ENCODE measurements at regions not wholly inside any gene's neighbourhood (a gene's known extent, or its start where the extent isn't known, plus 50 kb on each side); places are given as distances from the start of the nearest gene placed in this dataset.
"Not testable (repeated sequence)": the region's sequence is repeated elsewhere in the genome, so short reads cannot be mapped to it uniquely, and the experiment has no call there.

GRCh38 chr14:86990396-86990795, 1002.6 kb downstream of the GALC start:
- no peak for DNase-seq (ENCODE audit: low read depth)

- DNase-seq (ENCODE audit: low read depth), result no peak
Observed at GRCh38 chr14:86989285-86989684, 1003.7 kb downstream of the GALC start.

GRCh38 chr14:86987966-86988365, 1005.0 kb downstream of the GALC start:
- no peak for DNase-seq (ENCODE audit: low read depth)

- DNase-seq (ENCODE audit: low read depth), result no peak
Observed at GRCh38 chr14:86973177-86973576, 1019.8 kb downstream of the GALC start.

- DNase-seq (ENCODE audit: low read depth), result no peak
Observed at GRCh38 chr14:86971292-86971691, 1021.7 kb downstream of the GALC start.

- no peak for DNase-seq (ENCODE audit: low read depth)
Observed at GRCh38 chr14:86961106-86961716, 1031.8 kb downstream of the GALC start.

GRCh38 chr14:86955771-86956354, 1037.1 kb downstream of the GALC start:
- DNase-seq (ENCODE audit: low read depth), result no peak

GRCh38 chr14:86954623-86955022, 1038.4 kb downstream of the GALC start:
- DNase-seq (ENCODE audit: low read depth), result no peak

GRCh38 chr14:86946446-86946845, 1046.5 kb downstream of the GALC start:
- no peak for DNase-seq (ENCODE audit: low read depth)

GRCh38 chr14:86944434-86944833, 1048.5 kb downstream of the GALC start:
- no peak for DNase-seq (ENCODE audit: low read depth)

GRCh38 chr14:86943391-86944365, 1049.3 kb downstream of the GALC start:
- DNase-seq (ENCODE audit: low read depth), result no peak

- DNase-seq (ENCODE audit: low read depth), result no peak
Observed at GRCh38 chr14:86942936-86943335, 1050.0 kb downstream of the GALC start.

- DNase-seq (ENCODE audit: low read depth), result no peak
Observed at GRCh38 chr14:86940106-86940505, 1052.9 kb downstream of the GALC start.

GRCh38 chr14:86938320-86938719, 1054.7 kb downstream of the GALC start:
- DNase-seq (ENCODE audit: low read depth), result no peak

- DNase-seq (ENCODE audit: low read depth), result no peak
Observed at GRCh38 chr14:86936556-86936955, 1056.4 kb downstream of the GALC start.

- no peak for DNase-seq (ENCODE audit: low read depth)
Observed at GRCh38 chr14:86935241-86935885, 1057.6 kb downstream of the GALC start.

- no peak for DNase-seq (ENCODE audit: low read depth)
Observed at GRCh38 chr14:86933958-86934595, 1058.9 kb downstream of the GALC start.

GRCh38 chr14:86933460-86933859, 1059.5 kb downstream of the GALC start:
- DNase-seq (ENCODE audit: low read depth), result no peak

- no peak for DNase-seq (ENCODE audit: low read depth)
Observed at GRCh38 chr14:86915406-86915805, 1077.6 kb downstream of the GALC start.

GRCh38 chr14:86912709-86913108, 1080.3 kb downstream of the GALC start:
- DNase-seq (ENCODE audit: low read depth), result no peak

GRCh38 chr14:86911486-86911885, 1081.5 kb downstream of the GALC start:
- DNase-seq (ENCODE audit: low read depth), result no peak

- not testable (repeated sequence) for DNase-seq (ENCODE audit: low read depth)
Observed at GRCh38 chr14:86905386-86905926, 1087.5 kb downstream of the GALC start.
